ENCODE measurements at regions not wholly inside any gene's neighbourhood (a gene's known extent, or its start where the extent isn't known, plus 50 kb on each side); places are given as distances from the start of the nearest gene placed in this dataset.

- TF ChIP-seq, protein P1, sequence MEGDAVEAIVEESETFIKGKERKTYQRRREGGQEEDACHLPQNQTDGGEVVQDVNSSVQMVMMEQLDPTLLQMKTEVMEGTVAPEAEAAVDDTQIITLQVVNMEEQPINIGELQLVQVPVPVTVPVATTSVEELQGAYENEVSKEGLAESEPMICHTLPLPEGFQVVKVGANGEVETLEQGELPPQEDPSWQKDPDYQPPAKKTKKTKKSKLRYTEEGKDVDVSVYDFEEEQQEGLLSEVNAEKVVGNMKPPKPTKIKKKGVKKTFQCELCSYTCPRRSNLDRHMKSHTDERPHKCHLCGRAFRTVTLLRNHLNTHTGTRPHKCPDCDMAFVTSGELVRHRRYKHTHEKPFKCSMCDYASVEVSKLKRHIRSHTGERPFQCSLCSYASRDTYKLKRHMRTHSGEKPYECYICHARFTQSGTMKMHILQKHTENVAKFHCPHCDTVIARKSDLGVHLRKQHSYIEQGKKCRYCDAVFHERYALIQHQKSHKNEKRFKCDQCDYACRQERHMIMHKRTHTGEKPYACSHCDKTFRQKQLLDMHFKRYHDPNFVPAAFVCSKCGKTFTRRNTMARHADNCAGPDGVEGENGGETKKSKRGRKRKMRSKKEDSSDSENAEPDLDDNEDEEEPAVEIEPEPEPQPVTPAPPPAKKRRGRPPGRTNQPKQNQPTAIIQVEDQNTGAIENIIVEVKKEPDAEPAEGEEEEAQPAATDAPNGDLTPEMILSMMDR (conservative IDR thresholded peaks at IDR 0.05; ENCODE audit: low read length), result no peak
- no peak for TF ChIP-seq EZH2phosphoT487 (IDR thresholded peaks at IDR 0.05; ENCODE audit: borderline replicate concordance, low read depth, low read length)
Observed at GRCh38 chr3:124453189-124453588, 277.1 kb upstream of the UMPS start.

Measured in OCI-LY7 (cell line).